ENCODE measurements at regions not wholly inside any gene's neighbourhood (a gene's known extent, or its start where the extent isn't known, plus 50 kb on each side); places are given as distances from the start of the nearest gene placed in this dataset.

- TF ChIP-seq, protein P1, sequence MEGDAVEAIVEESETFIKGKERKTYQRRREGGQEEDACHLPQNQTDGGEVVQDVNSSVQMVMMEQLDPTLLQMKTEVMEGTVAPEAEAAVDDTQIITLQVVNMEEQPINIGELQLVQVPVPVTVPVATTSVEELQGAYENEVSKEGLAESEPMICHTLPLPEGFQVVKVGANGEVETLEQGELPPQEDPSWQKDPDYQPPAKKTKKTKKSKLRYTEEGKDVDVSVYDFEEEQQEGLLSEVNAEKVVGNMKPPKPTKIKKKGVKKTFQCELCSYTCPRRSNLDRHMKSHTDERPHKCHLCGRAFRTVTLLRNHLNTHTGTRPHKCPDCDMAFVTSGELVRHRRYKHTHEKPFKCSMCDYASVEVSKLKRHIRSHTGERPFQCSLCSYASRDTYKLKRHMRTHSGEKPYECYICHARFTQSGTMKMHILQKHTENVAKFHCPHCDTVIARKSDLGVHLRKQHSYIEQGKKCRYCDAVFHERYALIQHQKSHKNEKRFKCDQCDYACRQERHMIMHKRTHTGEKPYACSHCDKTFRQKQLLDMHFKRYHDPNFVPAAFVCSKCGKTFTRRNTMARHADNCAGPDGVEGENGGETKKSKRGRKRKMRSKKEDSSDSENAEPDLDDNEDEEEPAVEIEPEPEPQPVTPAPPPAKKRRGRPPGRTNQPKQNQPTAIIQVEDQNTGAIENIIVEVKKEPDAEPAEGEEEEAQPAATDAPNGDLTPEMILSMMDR (IDR thresholded peaks at IDR 0.05; ENCODE audit: low read depth, low read length): no peak
- no peak overlapping the region for H3K4me3 ChIP-seq (ENCODE audit: low read depth, low read length)
Observed at GRCh38 chr4:111689731-111690130, 455.5 kb upstream of the FAM241A start.

DNA sequence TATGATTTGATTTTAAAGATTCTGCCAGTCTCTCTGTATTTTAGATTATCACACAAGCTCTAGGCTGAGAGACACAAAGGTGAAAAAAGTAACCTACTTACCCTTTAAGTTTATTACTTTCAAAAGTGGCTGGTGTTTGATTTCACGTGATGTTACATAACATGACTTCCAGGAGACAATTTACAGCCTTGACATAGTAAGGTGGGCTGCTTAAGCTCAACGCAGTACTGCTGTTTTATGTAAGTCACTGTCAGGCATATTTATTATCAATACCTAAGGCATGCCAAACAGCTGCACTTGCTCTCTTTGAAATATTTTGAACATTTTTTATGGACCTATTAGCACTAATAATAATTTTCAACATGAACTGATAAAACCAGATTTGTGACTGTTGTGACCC is 451.5 kb upstream of the FAM241A start:
- TF ChIP-seq, protein P1 (IDR thresholded peaks at IDR 0.05; ENCODE audit: low read depth, low read length): no peak
- H3K4me3 ChIP-seq (ENCODE audit: low read depth, low read length): no peak overlapping the region

DNA sequence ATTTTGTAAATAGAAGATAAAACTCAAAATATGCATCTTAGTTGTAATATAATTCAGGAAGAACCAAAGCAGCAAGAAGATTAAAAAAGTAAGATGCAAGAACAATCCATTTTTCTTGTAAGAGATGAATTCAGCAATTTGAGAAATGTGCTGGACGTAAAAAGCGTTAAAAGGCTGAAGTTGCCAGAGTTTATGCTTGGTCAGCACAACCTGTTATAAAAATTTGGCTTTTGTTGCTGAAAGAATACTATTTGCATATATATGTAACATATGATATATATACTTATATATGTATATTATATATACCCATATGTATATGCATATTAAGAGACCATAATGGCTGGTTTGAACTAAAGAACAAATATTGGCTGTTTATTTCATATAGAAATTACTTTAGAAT is 449.6 kb upstream of the FAM241A start:
- TF ChIP-seq, protein P1 (IDR thresholded peaks at IDR 0.05; ENCODE audit: low read depth, low read length): no peak
- no peak overlapping the region for H3K4me3 ChIP-seq (ENCODE audit: low read depth, low read length)

DNA sequence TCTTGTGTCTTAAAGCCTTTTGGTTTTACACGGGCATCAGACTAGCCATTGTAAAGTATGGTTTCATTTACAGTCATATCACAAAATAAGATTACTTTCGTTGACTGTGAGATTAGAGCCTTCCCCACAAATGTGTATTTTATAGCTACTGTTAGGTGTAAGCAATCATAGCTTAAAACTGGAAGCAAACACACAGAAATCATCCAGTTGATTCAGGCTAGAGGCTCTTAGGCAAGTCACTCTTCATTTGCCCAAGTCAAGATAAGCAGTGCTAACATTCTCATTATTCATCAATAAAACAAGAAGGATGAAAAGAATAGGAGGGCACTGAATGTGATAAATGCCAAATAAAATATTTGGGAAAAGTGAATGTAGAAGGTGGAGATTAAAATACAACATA is 448.7 kb upstream of the FAM241A start:
- TF ChIP-seq, protein P1 (IDR thresholded peaks at IDR 0.05; ENCODE audit: low read depth, low read length): no peak
- no peak overlapping the region for H3K4me3 ChIP-seq (ENCODE audit: low read depth, low read length)

GRCh38 chr4:111697176-111697942 is 447.9 kb upstream of the FAM241A start:
- H3K4me3 ChIP-seq (ENCODE audit: low read depth, low read length): no peak overlapping the region
- TF ChIP-seq, protein P1 (IDR thresholded peaks at IDR 0.05; ENCODE audit: low read depth, low read length): no peak

- no peak overlapping the region for H3K4me3 ChIP-seq (ENCODE audit: low read depth, low read length)
Observed at GRCh38 chr4:111698361-111698760, 446.9 kb upstream of the FAM241A start.

GRCh38 chr4:111699165-111699564 is 446.1 kb upstream of the FAM241A start:
- TF ChIP-seq, protein P1 (IDR thresholded peaks at IDR 0.05; ENCODE audit: low read depth, low read length): no peak
- H3K4me3 ChIP-seq (ENCODE audit: low read depth, low read length): no peak overlapping the region

More at GRCh38 chr4:111698361-111698760, 446.9 kb upstream of the FAM241A start:
- TF ChIP-seq, protein P1 (IDR thresholded peaks at IDR 0.05; ENCODE audit: low read depth, low read length): no peak
